ENCODE measurements at regions not wholly inside any gene's neighbourhood (a gene's known extent, or its start where the extent isn't known, plus 50 kb on each side); places are given as distances from the start of the nearest gene placed in this dataset.

DNA sequence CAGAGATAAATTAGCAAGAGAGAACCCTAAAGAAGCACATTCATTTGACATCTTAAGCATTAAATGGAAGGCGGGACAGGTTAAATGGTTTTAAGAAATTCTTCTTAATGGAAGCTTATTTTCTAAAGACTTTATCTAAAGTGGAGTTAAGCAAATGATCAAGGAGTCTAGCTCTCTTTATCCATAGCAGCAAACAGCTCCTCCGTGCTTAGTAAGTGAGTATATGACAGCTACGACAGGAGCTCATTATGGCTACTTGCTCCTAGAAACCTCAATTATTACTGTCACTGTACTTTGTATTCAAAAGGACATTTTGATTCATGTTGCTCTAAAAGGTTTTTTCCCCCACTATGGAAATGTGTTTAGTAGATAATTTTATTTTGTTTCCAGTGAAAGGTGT is 444.9 kb downstream of the TMX3 start:
- TF ChIP-seq POLR2A (IDR thresholded peaks at IDR 0.05) (no peak), CTCF (IDR thresholded peaks at IDR 0.05) (no peak)
- no peak for DNase-seq (ENCODE audit: low spot score in 2 of 2)
- intact Hi-C loops (cut with DNase I; ENCODE audit: low total_unique reads): no loop called here
- 82 to 91% methylated on average over 3 of the region's 3 CpGs for WGBS, 2 donors
- no peak overlapping the region for H3K4me3 ChIP-seq (ENCODE audit: low read depth, poor library complexity, severe bottlenecking)

DNA sequence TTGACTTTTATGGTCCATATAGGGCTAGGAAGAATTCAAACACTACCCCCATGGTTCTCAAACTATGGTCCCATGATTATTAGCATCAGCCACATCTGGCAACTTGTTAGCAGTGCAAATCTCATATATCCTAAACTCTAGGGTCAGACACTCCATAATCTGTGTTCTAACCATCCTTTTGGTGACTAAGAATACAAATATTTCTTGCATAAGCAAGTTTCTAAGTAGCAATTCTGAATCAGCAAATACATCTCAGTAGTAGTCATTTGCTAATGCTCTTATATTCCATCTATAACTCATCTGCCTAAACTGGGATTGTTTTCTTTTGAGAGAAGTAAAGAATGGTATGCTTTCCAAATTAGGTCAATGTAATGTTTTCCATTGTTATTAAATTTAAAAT is 447.3 kb downstream of the TMX3 start:
- no peak overlapping the region for H3K4me3 ChIP-seq (ENCODE audit: low read depth, poor library complexity, severe bottlenecking)
- TF ChIP-seq POLR2A (IDR thresholded peaks at IDR 0.05): no peak
- TF ChIP-seq CTCF (IDR thresholded peaks at IDR 0.05): no peak
- no peak for DNase-seq (ENCODE audit: low spot score in 2 of 2)
- intact Hi-C loops (cut with DNase I; ENCODE audit: low total_unique reads): no loop called here

GRCh38 chr18:68263481-68263880 is 451.4 kb downstream of the TMX3 start:
- 89% methylated on average over 5 of the region's 5 CpGs for WGBS, 2 donors

GRCh38 chr18:68262690-68263294 is 452.1 kb downstream of the TMX3 start:
- 42 to 43% methylated on average over 2 of the region's 2 CpGs for WGBS, 2 donors
- no peak overlapping the region for H3K4me3 ChIP-seq (ENCODE audit: low read depth, poor library complexity, severe bottlenecking)
- intact Hi-C loops (cut with DNase I; ENCODE audit: low total_unique reads): no loop called here
- no peak for TF ChIP-seq CTCF (IDR thresholded peaks at IDR 0.05)
- TF ChIP-seq POLR2A (IDR thresholded peaks at IDR 0.05): no peak
- no peak for DNase-seq (ENCODE audit: low spot score in 2 of 2)

More at GRCh38 chr18:68263481-68263880, 451.4 kb downstream of the TMX3 start:
- no peak overlapping the region for H3K4me3 ChIP-seq (ENCODE audit: low read depth, poor library complexity, severe bottlenecking)
- TF ChIP-seq CTCF (IDR thresholded peaks at IDR 0.05) (no peak), POLR2A (IDR thresholded peaks at IDR 0.05) (no peak)
- intact Hi-C loops (cut with DNase I; ENCODE audit: low total_unique reads): no loop called here
- no peak for DNase-seq (ENCODE audit: low spot score in 2 of 2)

GRCh38 chr18:68256418-68257067 is 458.4 kb downstream of the TMX3 start:
- TF ChIP-seq CTCF (IDR thresholded peaks at IDR 0.05) (no peak), POLR2A (IDR thresholded peaks at IDR 0.05) (no peak)
- 51 to 57% methylated on average over 3 of the region's 3 CpGs for whole genome bisulfite sequencing, 2 donors
- intact Hi-C loops (cut with DNase I; ENCODE audit: low total_unique reads): no loop called here
- DNase-seq (ENCODE audit: low spot score in 2 of 2): no peak
- no peak overlapping the region for H3K4me3 ChIP-seq (ENCODE audit: low read depth, poor library complexity, severe bottlenecking)

DNA sequence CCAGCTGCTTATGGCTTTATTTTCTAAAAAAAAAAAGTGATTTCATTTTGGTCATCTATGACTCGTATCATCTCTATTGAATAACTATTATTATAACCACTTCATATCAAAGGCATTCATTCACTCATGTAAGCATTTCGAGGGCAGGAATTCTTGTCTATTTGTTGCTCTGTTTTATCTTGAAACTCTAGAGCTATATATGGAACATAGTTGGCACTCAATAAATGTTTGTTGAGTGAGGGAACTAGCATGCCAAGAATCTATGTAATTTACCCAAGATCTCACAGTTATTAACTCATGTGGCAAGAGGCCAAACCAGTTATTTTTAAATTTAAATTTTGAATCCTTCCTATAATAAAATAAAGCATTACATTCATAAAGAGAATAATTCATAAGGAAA is 470.1 kb downstream of the TMX3 start:
- DNase-seq (ENCODE audit: low spot score in 2 of 2): no peak
- intact Hi-C loops (cut with DNase I; ENCODE audit: low total_unique reads): no loop called here
- TF ChIP-seq POLR2A (IDR thresholded peaks at IDR 0.05) (no peak), CTCF (IDR thresholded peaks at IDR 0.05) (no peak)
- H3K4me3 ChIP-seq (ENCODE audit: low read depth, poor library complexity, severe bottlenecking): no peak overlapping the region
- 48 to 61% methylated on average over 2 of the region's 2 CpGs for WGBS, 2 donors
